ENCODE measurements at regions not wholly inside any gene's neighbourhood (a gene's known extent, or its start where the extent isn't known, plus 50 kb on each side); places are given as distances from the start of the nearest gene placed in this dataset.

DNA sequence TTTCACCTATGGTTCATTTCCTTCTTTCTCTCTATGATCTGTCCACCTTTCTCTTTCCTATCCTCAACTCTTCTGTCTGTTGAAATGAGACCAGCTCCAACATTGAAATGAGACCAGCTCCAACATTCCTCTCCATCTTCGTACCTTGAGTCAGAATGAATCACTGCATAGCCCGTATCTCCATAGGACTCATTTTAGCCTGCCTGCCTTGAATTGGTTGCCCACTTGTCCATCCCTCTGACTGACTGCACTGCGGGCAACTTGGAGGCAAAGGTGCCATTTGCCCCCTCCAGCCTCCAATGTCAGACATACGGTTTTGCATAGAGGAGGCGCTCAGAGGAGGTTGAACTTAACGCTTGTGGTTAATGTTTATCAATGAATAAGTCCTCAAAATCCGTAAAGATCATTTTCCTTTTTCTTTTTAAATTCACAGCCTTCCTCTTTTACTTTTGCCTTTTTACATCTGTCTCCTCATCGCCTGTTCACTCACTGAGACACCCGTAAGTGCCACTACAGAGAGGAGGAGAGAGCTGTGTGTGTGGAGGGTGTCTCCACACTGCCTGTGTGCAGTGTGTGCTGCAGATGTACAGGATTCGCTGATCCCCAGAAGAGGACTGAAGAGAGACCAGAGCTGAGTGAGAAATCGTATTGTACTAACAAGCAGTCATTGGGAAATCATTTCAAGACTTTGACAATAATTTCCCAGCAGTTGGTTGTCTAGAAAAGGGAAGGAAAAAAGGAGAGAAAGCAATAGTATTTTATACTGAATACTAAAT, 579.6 kb upstream of the MAP3K7 start:
- H3K4me3 Mint-ChIP-seq, result no peak overlapping the region
- no peak overlapping the region for H2AFZ ChIP-seq (ENCODE audit: low read length)
- H4K91ac ChIP-seq (ENCODE audit: insufficient read length, low read depth, low read length), result no peak overlapping the region

More for the DNA sequence above, 579.6 kb upstream of the MAP3K7 start:
- no peak for DNase-seq
- Mint-ChIP-seq H3K4me1 (peaks cover 2 to 4% of the 10 kb centered on the region in 2 experiments), H3K9me3 (no peaks in the 10 kb centered on the region), H3K36me3 (ENCODE audit: insufficient read depth in 1 of 3, low read depth in 3 of 3) (no peaks in the 10 kb centered on the region), H3K27me3 (ENCODE audit: low read depth) (no peaks in the 10 kb centered on the region), H3K27ac (no peak overlapping the region)
- Histone ChIP-seq H3K23me2 (ENCODE audit: insufficient read length, low read depth, low read length, poor library complexity, severe bottlenecking) (no peaks in the 10 kb centered on the region), H3K14ac (ENCODE audit: insufficient read depth, low read length) (no peak overlapping the region; the same call in 1 of the 2 replicates), H3K56ac (ENCODE audit: insufficient read length, low read depth, low read length) (no peak overlapping the region), H4K20me1 (ENCODE audit: control insufficient read depth, insufficient read depth, insufficient read length) (no peaks in the 10 kb centered on the region), H3K18ac (ENCODE audit: insufficient read length, low read depth, low read length) (no peak overlapping the region), H2BK20ac (ENCODE audit: low read depth, low read length, poor library complexity, severe bottlenecking) (no peak overlapping the region), H3K79me1 (ENCODE audit: insufficient read depth, low read depth, low read length, poor library complexity, severe bottlenecking) (no peaks in the 10 kb centered on the region), H4K5ac (ENCODE audit: insufficient read length, low read depth, low read length) (no peak overlapping the region), H3K27ac (ENCODE audit: insufficient read length, low read depth, low read length) (no peak overlapping the region), H3K4me2 (ENCODE audit: insufficient read depth, insufficient read length, low read length) (no peak overlapping the region), H2BK12ac (ENCODE audit: insufficient read length, low read depth, low read length) (no peak overlapping the region), H3K9ac (ENCODE audit: extremely low read depth, insufficient read length, low read length) (no peak overlapping the region), H2AK5ac (ENCODE audit: insufficient read length, low read length) (no peak overlapping the region), H3K27me3 (ENCODE audit: insufficient read depth, low read length) (no peaks in the 10 kb centered on the region), H3K79me2 (ENCODE audit: insufficient read depth, low read length) (no peaks in the 10 kb centered on the region), H3K9me3 (ENCODE audit: control insufficient read depth, low read depth, low read length) (no peaks in the 10 kb centered on the region), H3K4ac (ENCODE audit: low read depth, low read length) (no peak overlapping the region), H3K23ac (ENCODE audit: insufficient read length, low read depth, low read length) (no peak overlapping the region), H3T11ph (ENCODE audit: low read length) (no peak overlapping the region), H3K4me1 (ENCODE audit: insufficient read depth, low read length) (no peaks in the 10 kb centered on the region; the same call in 1 of the 2 replicates), H2BK120ac (ENCODE audit: low read depth, low read length, poor library complexity, severe bottlenecking) (no peak overlapping the region), H2BK15ac (ENCODE audit: low read depth, low read length) (no peak overlapping the region), H4K8ac (replicated peaks; ENCODE audit: insufficient read length, low read depth, low read length) (no peak overlapping the region), H2BK5ac (ENCODE audit: insufficient read length, low read length) (no peak overlapping the region)
- no CpG with 5 or more reads among the region's 11 CpGs for WGBS (ENCODE audit: extremely low coverage, insufficient read length, low lambda C conversion rate)
- TF ChIP-seq, protein P1, sequence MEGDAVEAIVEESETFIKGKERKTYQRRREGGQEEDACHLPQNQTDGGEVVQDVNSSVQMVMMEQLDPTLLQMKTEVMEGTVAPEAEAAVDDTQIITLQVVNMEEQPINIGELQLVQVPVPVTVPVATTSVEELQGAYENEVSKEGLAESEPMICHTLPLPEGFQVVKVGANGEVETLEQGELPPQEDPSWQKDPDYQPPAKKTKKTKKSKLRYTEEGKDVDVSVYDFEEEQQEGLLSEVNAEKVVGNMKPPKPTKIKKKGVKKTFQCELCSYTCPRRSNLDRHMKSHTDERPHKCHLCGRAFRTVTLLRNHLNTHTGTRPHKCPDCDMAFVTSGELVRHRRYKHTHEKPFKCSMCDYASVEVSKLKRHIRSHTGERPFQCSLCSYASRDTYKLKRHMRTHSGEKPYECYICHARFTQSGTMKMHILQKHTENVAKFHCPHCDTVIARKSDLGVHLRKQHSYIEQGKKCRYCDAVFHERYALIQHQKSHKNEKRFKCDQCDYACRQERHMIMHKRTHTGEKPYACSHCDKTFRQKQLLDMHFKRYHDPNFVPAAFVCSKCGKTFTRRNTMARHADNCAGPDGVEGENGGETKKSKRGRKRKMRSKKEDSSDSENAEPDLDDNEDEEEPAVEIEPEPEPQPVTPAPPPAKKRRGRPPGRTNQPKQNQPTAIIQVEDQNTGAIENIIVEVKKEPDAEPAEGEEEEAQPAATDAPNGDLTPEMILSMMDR (conservative IDR thresholded peaks at IDR 0.05), result no peak

Data from H9 (cell line).